CD14-positive monocyte (primary cell): ENCODE measurements at regions not wholly inside any gene's neighbourhood (a gene's known extent, or its start where the extent isn't known, plus 50 kb on each side); places are given as distances from the start of the nearest gene placed in this dataset.

Experiments used
- DNase-seq, 3 donors: peaks; one replicate each; pipeline ENCODE4 v3.0.0-alpha.2; 2011 to 2022
- H2AFZ ChIP-seq: 2 replicates; pipeline ENCODE4 v1.6.0; 2012; ENCODE audit warnings: mild to moderate bottlenecking, low read depth, low read length, inconsistent platforms; ENCODE audit not compliant: insufficient read depth, poor library complexity, severe bottlenecking
- H3K27ac ChIP-seq, 2 donors: 1 replicate in 1 of 2; 2 replicates in 1 of 2; pipeline ENCODE4 v1.5.1; 2012 to 2013; ENCODE audit warnings: low read length in 2 of 2, control low read depth in 1 of 2, inconsistent platforms in 1 of 2, low read depth in 1 of 2, mild to moderate bottlenecking in 1 of 2
- H3K27me3 ChIP-seq, 2 donors: one replicate each; pipeline versions ENCODE4 v1.6.0 to v1.6.1; 2011 to 2013; ENCODE audit warnings: low read length in 2 of 2; ENCODE audit not compliant: control insufficient read depth in 2 of 2, insufficient read depth in 2 of 2
- H3K36me3 ChIP-seq, 2 donors: replicated peaks in 1 of 2; 1 replicate in 1 of 2; 2 replicates in 1 of 2; pipeline versions ENCODE4 v1.5.1 to v1.6.1; 2012 to 2013; ENCODE audit warnings: low read length in 2 of 2, control low read depth in 1 of 2, inconsistent platforms in 1 of 2, mild to moderate bottlenecking in 1 of 2; ENCODE audit not compliant: insufficient read depth in 2 of 2, control insufficient read depth in 1 of 2
- H3K4me1 ChIP-seq, 2 donors: 1 replicate in 1 of 2; 2 replicates in 1 of 2; pipeline versions ENCODE4 v1.5.1 to v1.6.1; 2012 to 2013; ENCODE audit warnings: low read length in 2 of 2, control low read depth in 1 of 2, inconsistent platforms in 1 of 2, mild to moderate bottlenecking in 1 of 2, moderate library complexity in 1 of 2; ENCODE audit not compliant: insufficient read depth in 2 of 2, control insufficient read depth in 1 of 2
- H3K4me2 ChIP-seq: replicated peaks from 2 replicates; pipeline ENCODE3; 2012; ENCODE audit warnings: low read length, moderate library complexity, mild to moderate bottlenecking; ENCODE audit not compliant: poor library complexity, severe bottlenecking; ENCODE audit errors: extremely low read depth
- H3K4me3 ChIP-seq, 3 experiments: fragments of 200-600 bp in 1 of 3; sonication (generic) in 1 of 3; replicated peaks in 1 of 3; 1 replicate in 2 of 3; 2 replicates in 1 of 3; pipeline ENCODE4 v1.5.1; 2011 to 2013; ENCODE audit warnings: low read length in 3 of 3, mild to moderate bottlenecking in 3 of 3, control low read depth in 2 of 3, low read depth in 2 of 3, inconsistent platforms in 1 of 3, moderate library complexity in 1 of 3
- H3K79me2 ChIP-seq: 2 replicates; pipeline ENCODE4 v1.6.0; 2012; ENCODE audit warnings: mild to moderate bottlenecking, control low read depth, inconsistent platforms, low read length, moderate library complexity; ENCODE audit not compliant: insufficient read depth
- H3K9ac ChIP-seq: 2 replicates; pipeline ENCODE4 v1.6.0; 2017; ENCODE audit warnings: low read length, mild to moderate bottlenecking; ENCODE audit not compliant: insufficient read depth, poor library complexity, severe bottlenecking
- H3K9me3 ChIP-seq, 2 donors: replicated peaks in 1 of 2; 1 replicate in 1 of 2; 2 replicates in 1 of 2; pipeline versions ENCODE4 v1.5.1 to v1.6.1; 2012 to 2013; ENCODE audit warnings: low read length in 2 of 2, control low read depth in 1 of 2; ENCODE audit not compliant: control insufficient read depth in 1 of 2, insufficient read depth in 1 of 2
- H4K20me1 ChIP-seq: 2 replicates; pipeline ENCODE4 v1.6.0; 2012; ENCODE audit warnings: mild to moderate bottlenecking, low read length, control low read depth, moderate library complexity; ENCODE audit not compliant: insufficient read depth
- H3K27ac Mint-ChIP-seq, 7 donors: one replicate each; pipeline ENCODE4 v1.8.0; 2020; ENCODE audit warnings: mild to moderate bottlenecking in 7 of 7, mixed read lengths in 7 of 7, moderate library complexity in 6 of 7, inconsistent platforms in 2 of 7
- H3K27me3 Mint-ChIP-seq, 3 donors: one replicate each; pipeline ENCODE4 v1.8.0; 2021 to 2022; ENCODE audit warnings: low read depth in 3 of 3, mild to moderate bottlenecking in 3 of 3, mixed read lengths in 3 of 3, moderate library complexity in 3 of 3, inconsistent platforms in 1 of 3
- H3K36me3 Mint-ChIP-seq, 2 donors: one replicate each; pipeline ENCODE4 v1.8.0; 2020; ENCODE audit warnings: mixed read lengths in 2 of 2, inconsistent platforms in 1 of 2, mild to moderate bottlenecking in 1 of 2
- H3K4me1 Mint-ChIP-seq: one replicate; pipeline ENCODE4 v1.8.0; 2020; ENCODE audit warnings: mild to moderate bottlenecking, mixed read lengths
- H3K4me3 Mint-ChIP-seq, 2 donors: one replicate each; pipeline ENCODE4 v1.8.0; 2020; ENCODE audit warnings: mild to moderate bottlenecking in 2 of 2, mixed read lengths in 2 of 2, moderate library complexity in 1 of 2
- H3K9me3 Mint-ChIP-seq, 7 donors: one replicate each; pipeline ENCODE4 v1.8.0; 2020 to 2022; ENCODE audit warnings: mixed read lengths in 7 of 7, mild to moderate bottlenecking in 6 of 7, moderate library complexity in 6 of 7, inconsistent platforms in 2 of 7
- CTCF ChIP-seq: fragments of 200-600 bp; IDR thresholded peaks from one replicate; pipeline ENCODE4 v1.8.0; 2022; ENCODE audit warnings: antibody characterized with exemption, mild to moderate bottlenecking
- WGBS: methylation state at CpG from one replicate; pipeline ENCODE4 v1.1.5; 2013; ENCODE audit warnings: missing lambda C conversion rate; ENCODE audit not compliant: insufficient coverage; 5-methylcytosine and 5-hydroxymethylcytosine counted together
- intact Hi-C, 2 donors: fragments of 100-400 bp; cut with micrococcal nuclease; formaldehyde crosslinking; loops; one replicate each; pipeline versions ENCODE4 v1.15.0 to v1.15.1; 2023

GRCh38 chr13:105406551-105406950 lies 1128.9 kb downstream of the EFNB2 start:
- Histone ChIP-seq H3K27me3 (no peaks in the 10 kb centered on the region), H3K4me2 (no peak overlapping the region), H3K9ac (no peak overlapping the region), H3K4me3 (no peak overlapping the region), H3K27ac (no peak overlapping the region), H3K36me3 (no peaks in the 10 kb centered on the region), H4K20me1 (no peaks in the 10 kb centered on the region), H3K79me2 (no peaks in the 10 kb centered on the region), H2AFZ (no peak overlapping the region), H3K4me1 (no peaks in the 10 kb centered on the region), H3K9me3 (no peaks in the 10 kb centered on the region)
- DNase-seq: no peak
- Mint-ChIP-seq H3K27me3 (peaks cover 0 to 3% (median 2%) of the 10 kb centered on the region in 3 donors), H3K9me3 (peaks cover 0 to 5% (median 2%) of the 10 kb centered on the region in 7 donors), H3K4me1 (no peaks in the 10 kb centered on the region), H3K4me3 (peak overlapping the region in 1 of 2 donors; percentile 23), H3K36me3 (no peaks in the 10 kb centered on the region), H3K27ac (no peak overlapping the region)
- TF ChIP-seq CTCF: no peak
- intact Hi-C loops: no loop called here
- no CpG with 5 or more reads among the region's 3 CpGs for WGBS

- H3K9ac ChIP-seq: no peak overlapping the region
- no peak for TF ChIP-seq CTCF
- Mint-ChIP-seq H3K9me3 (peaks cover 0 to 7% (median 2%) of the 10 kb centered on the region in 7 donors), H3K36me3 (no peaks in the 10 kb centered on the region), H3K27me3 (peaks cover 0 to 3% (median 0%) of the 10 kb centered on the region in 3 donors), H3K4me1 (no peaks in the 10 kb centered on the region), H3K4me3 (no peak overlapping the region), H3K27ac (no peak overlapping the region)
- H3K79me2 ChIP-seq: no peaks in the 10 kb centered on the region
- no peak overlapping the region for H3K4me3 ChIP-seq
- no peaks in the 10 kb centered on the region for H3K4me1 ChIP-seq
- H3K27me3 ChIP-seq: no peaks in the 10 kb centered on the region
- no peaks in the 10 kb centered on the region for H3K9me3 ChIP-seq
- intact Hi-C loops: no loop called here
- no peak overlapping the region for H3K4me2 ChIP-seq
- DNase-seq: no peak
- no peaks in the 10 kb centered on the region for H4K20me1 ChIP-seq
- H2AFZ ChIP-seq: no peak overlapping the region
- no peaks in the 10 kb centered on the region for H3K36me3 ChIP-seq
- no peak overlapping the region for H3K27ac ChIP-seq
Observed at GRCh38 chr13:105403086-105403485, 1132.4 kb downstream of the EFNB2 start.
